ENCODE measurements at regions not wholly inside any gene's neighbourhood (a gene's known extent, or its start where the extent isn't known, plus 50 kb on each side); places are given as distances from the start of the nearest gene placed in this dataset.
"Not testable (repeated sequence)": the region's sequence is repeated elsewhere in the genome, so short reads cannot be mapped to it uniquely, and the experiment has no call there.

DNA sequence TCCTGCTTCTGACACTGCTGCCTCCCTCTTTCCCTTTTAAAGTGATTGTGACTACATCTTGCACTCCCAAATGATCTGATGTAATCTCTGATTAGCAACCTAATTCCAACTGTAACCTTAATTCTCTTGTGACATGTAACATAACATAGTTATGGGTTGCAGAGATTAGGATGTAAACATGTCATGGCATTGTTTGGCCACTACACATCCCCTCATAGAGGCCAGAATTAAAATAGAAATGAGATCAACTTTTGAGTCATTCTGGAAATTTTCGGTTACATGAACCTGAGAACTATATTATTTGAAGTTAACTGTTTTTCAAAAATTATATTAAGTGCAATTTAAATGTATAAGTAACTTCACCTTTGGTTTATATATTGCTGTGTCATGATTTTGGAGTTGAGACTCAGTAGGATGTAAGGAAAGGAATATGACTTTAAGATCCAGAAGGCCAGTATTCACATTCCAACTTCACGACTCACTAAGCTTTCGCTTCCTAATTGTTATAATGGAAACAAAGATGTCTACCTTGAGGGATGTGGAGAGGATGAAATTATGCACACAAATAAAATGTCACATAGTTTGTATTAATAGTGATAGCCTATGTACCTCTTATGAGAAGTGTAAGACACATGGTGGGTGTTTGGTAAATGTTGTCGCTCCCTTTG is 611.9 kb upstream of the MAP3K7 start:
- no peak for DNase-seq (ENCODE audit: low read depth)

DNA sequence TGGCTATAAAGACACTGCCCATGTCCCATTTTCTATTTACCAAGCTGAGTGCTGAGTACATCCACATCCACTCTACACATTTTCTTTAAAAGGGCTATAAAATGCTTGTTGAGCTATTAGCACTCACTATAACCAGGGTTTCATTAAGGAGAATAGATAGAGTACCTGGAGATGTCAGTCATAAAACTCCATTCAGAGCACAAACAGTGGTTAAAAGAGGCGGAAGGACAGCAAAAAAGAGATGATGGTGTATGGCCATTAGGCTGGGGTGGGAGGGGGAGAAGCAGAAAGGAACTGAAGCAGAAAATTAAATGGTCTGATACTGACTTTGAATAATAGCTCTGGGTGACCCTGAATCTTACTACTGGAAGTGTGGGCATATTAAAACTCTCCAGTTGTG is 609.9 kb upstream of the MAP3K7 start:
- DNase-seq (ENCODE audit: low read depth) = no peak

DNA sequence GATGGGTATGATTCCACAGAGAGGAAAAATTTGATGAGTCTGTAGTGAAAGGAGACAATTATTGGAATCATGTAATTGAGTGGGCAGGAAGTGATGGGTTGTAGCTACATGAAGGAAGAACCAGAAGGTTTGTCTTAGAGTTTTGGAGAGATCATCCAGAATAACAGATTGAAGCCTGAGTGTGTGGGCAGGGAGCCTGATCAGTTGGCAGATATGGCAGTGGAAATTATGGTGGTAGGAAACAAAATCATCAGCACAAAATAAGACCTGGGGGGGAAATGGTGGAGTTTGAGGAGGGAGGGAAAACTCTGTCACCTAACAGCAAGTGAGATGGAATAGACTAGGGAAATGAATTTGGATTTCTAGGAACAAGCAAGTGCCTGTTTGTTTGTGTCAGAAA is 606.6 kb upstream of the MAP3K7 start:
- DNase-seq (ENCODE audit: low read depth) = no peak

DNA sequence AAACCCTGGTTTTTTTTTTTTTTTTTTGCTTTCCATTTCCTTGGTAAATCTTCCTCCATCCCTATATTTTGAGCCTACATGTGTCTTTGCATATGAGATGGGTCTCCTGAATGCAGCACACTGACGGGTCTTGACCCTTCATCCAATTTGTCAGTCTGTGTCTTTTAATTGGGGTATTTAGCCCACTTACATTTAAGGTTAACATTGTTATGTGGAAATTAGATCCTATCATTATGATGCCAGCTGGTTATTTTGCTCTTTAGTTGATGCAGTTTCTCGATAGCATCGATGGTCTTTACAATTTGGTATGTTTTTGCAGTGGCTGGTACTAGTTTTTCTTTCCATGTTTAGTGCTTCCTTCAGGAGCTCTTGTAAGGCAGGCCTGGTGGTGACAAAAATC is 603.2 kb upstream of the MAP3K7 start:
- DNase-seq (ENCODE audit: low read depth) = not testable (repeated sequence)

DNA sequence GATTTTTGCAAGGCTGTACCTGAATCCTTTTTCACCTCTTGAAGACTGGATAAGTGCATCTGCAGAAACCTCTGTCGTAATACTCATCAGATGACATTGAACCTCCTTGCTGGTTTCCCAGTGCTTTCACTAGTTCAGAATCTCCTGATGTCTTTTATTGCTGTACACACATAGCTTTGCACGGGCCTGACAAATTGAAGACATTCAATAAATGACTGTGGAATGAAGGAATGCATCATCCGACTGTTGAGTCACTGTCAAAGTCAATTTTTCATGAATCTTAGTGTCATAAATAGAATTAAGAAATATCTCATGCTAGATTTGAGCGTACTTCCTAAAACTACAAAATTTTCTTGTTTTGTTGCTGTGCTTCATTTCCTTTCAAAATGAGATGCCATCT is 598.2 kb upstream of the MAP3K7 start:
- no peak for DNase-seq (ENCODE audit: low read depth)

DNA sequence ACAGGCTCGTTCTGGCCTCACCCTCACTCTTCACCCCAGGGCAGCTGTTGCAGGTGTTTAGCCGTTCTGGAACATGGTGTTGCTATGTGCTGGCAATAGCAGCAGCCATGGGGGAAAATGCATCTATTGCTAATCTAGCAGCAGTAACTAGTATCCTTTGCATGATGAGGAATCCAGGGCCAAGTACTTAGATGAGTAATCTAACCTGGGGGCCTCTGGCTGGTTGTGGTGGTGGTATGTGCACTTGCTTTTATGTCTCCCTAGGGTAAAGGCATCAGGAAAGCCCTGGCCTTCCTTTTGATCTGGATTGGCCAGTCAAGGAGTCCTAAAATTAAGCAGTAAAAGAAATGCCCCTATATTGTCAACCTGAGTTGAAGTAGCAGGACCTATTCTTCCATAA is 594.5 kb upstream of the MAP3K7 start:
- no peak for DNase-seq (ENCODE audit: low read depth)

DNA sequence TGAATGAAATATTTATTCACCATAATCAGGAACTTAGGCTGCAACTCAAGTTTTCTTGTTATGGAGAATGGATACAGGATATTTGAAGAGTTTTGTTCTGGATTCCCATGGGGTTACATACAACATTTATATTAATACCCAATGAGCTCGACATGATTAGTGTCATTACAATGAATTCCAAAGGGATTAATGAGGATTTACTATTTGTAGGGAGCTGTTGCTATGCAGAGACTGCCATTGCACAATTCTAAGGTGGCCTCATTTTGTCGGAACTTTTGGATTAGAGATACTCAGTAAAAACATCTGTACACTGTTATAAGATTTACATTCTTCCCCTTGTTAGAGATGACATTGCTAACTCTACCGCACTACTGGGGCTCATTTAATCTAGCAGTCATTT is 586.8 kb upstream of the MAP3K7 start:
- DNase-seq (ENCODE audit: low read depth) = no peak

DNA sequence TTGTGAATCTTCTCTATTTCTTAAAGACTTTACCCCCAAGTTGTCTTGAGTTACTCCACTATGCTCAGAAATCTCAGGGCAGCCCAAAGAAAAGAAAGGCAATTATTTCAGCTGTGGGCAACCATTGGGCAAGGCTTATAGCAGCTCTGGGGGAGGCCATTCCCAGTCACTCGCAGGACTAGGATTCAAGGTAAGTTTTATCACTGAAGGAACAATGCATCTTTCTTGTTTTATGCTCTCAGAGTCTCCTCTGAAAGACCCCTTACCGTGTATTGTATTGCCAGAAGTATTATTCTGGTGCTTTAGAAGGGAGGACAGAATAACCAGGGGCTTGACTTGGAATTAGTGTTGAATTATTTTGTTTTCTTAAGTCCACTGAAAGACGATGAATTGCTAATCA is 586.3 kb upstream of the MAP3K7 start:
- no peak for DNase-seq (ENCODE audit: low read depth)

DNA sequence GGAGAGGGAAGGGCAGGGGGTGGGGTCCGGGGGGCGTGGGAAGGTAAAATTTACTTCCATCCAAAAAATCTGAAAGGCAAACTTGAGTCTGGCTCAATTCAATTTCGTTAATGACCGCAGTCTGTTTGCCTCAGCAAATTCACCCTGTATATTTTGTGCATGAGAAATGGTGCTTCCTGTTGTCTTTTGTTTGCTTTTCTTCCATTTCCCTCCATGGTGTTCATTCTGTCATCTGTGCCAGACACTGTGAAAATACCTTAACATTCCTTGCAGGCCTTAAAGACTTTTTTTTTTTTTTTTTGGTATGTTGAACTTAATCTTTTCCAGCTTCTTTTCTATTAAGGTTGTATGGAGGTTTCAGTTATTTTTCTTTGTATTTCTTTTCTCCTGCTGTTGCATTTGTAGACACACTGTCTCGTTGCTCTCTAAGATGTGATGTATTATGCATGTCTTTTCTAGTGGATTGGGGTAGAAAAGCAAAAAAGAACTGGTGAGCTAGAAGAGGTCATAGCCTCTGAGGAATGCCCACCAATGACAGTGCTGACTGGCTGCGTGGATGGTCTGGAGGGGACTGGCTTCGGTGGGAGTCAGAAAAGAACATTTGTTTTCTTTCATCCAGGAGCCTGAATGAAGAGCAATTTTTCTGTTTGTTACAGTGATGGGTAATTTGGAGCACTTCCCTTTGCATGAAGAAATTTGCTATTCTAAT is 585.0 kb upstream of the MAP3K7 start:
- DNase-seq (ENCODE audit: low read depth) = no peak

DNA sequence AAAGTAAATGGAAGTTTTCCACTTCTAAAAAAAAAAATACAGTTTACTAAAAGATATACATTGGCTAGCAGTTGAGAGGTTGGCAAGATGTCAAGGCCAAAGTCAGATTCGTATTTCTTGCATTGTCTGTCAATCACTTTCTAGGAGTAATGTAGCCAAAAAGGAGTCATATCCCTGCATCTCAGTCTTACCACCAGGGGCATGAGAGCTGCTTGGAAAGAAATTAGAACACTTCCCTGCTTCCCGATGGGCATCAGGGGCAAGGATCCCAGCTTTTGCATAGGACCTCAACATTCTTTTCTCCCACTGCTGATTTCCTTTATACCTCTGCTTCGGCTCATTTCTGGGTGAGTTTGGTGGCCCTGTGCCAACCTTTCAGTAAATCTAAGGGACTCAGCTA is 581.0 kb upstream of the MAP3K7 start:
- no peak for DNase-seq (ENCODE audit: low read depth)

DNA sequence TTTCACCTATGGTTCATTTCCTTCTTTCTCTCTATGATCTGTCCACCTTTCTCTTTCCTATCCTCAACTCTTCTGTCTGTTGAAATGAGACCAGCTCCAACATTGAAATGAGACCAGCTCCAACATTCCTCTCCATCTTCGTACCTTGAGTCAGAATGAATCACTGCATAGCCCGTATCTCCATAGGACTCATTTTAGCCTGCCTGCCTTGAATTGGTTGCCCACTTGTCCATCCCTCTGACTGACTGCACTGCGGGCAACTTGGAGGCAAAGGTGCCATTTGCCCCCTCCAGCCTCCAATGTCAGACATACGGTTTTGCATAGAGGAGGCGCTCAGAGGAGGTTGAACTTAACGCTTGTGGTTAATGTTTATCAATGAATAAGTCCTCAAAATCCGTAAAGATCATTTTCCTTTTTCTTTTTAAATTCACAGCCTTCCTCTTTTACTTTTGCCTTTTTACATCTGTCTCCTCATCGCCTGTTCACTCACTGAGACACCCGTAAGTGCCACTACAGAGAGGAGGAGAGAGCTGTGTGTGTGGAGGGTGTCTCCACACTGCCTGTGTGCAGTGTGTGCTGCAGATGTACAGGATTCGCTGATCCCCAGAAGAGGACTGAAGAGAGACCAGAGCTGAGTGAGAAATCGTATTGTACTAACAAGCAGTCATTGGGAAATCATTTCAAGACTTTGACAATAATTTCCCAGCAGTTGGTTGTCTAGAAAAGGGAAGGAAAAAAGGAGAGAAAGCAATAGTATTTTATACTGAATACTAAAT is 579.6 kb upstream of the MAP3K7 start:
- no peak for DNase-seq (ENCODE audit: low read depth)

DNA sequence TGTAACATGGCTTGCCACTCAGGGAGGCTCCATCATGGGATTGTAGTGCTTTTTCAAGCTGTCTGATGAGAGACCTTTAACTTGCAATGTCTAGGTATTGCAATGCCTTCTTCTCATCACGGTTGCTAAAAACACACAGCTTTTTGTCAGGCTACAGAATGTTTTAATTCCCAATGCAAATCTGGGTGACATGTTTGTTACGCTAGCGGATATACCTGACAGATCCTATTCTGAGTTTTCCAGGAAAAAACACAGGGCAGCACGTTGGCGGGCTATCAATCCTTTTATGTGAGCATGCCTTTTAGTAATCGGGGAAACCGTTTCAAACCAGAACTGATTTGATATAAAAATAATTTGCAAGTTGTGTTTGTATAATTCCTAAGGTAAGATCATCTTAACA is 577.2 kb upstream of the MAP3K7 start:
- DNase-seq (ENCODE audit: low read depth) = no peak

DNA sequence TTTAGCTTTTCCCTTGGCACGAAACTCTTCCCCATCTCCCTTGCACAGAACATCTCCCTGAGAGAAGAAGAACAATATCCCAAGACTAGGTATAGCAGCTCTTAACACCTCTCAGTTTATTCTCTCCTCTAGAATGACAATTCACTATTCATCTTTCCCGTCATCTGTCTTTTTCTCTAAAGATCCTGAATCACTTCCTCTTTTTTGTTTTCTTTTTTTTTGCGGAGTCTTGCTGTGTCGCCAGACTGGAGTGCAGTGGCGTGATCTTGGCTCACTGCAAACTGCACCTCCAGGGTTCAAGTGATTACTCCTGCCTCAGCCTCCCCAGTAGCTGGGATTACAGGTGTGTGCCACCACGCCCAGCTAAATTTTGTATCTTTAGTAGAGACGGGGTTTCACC is 574.4 kb upstream of the MAP3K7 start:
- no peak for DNase-seq (ENCODE audit: low read depth)

DNA sequence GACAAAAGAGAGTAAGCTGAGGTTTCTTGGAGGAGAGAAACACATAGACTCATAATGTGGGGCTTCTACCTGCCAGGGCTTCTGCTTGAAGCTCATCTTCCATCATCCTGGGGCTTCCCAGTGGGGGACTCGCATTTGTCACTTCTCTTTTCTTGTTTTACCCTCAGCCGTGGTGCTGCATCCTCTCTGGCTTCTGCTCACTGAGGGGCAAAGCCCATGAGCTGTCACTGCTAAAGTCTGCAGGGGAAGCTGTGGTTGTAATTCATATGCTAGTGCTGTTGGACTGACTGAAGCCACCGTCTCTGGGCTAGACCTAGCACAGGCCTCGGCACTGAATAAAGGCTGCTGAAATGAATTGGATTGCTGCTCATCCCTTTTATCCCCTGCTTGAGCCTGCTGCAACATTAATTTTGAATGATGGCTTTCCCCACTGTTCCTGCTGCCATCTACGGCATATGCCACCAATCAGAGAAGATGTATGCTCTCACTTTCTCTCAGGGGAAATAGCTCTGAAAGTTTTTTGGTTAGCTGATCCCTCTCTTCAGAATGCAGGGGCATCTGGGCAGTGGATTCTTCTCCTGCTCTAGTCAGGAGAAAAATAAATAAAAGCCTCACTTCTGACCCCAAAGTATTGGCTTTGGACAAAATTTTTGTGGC is 568.4 kb upstream of the MAP3K7 start:
- DNase-seq (ENCODE audit: low read depth) = no peak

DNA sequence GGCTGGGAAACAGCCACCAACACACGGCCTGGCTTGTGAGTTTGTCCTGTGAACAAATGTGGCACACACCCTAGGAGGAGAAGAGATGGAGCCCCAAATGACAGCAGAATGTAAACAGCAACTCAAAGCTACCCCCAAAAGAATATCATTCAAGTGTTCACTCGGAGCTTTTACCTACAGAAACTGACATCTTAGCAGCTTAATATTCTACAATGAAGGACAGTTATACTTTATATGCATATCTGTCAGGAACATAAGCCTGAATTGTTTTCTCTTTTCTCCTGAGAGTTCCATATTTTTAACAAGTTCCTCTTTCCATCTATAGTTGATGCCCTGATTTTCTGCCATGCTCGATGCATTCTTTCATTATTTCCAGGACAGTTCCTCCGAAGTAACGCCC is 566.0 kb upstream of the MAP3K7 start:
- no peak for DNase-seq (ENCODE audit: low read depth)

DNA sequence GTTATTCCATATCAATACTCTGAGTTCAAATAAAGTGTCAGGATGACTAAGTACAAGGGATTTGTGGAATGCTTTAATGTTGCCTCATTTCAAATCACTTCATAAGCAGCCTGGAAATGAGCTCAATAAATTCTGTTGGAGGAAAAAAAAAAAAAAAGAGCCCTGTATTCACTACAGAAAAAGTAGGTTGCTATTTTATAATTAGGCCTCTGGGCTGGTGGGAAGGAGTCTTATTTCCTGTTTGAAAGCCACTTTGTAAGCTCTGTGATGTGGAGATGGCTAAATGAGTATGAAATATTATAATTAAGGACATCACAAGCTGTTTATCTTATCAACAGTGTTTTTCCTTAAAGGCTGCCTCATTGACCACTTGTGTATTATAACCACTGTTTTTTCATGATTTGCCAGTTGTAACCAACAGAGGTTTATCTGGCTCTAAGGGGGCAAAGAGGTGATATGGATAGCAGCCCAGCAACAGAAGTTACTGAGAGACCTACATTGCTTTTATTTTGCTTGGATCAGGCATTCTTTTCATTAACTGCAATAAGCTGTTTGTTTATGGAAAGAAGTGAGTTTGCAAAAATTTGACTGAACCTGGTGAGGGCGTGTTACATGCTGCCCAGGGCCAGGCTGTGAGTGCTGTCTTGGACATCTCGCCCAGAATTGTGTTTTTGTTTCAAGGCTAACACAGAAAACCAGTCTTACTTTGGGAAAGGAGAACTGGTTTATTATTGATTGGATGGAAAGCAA is 563.3 kb upstream of the MAP3K7 start:
- peak; percentile 10 for DNase-seq (ENCODE audit: low read depth)

DNA sequence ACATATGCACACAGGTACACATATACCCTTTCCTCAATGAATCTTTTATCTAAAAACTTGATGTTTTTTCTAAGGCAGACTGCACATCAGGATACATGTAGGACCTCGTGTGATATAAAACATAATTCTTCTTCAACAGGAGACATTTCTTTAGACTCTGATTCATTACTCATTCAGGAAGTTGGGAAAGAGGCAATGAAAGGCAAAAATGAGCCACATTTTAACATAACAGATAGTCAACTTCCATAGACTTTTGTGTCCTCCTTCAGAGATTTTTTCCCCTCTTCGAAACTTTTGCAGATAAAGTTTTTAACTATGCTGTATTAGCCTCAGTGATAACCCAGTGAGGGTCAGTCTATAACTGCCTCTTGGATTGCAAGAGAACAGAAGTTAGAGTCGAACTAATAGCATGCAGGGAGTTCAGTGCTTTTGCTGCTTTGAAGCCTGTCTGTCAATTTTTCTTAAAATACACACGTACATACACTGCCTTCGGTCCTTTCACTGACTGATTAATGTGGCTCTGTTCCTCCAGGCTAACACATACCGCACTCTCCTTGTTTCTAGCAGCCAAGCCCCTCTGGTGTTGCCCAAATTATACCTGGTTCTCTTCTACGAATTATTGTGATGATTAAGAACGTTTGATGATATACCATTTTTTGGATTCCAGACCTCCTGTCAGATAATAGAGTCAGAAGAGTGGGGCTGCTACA is 562.5 kb upstream of the MAP3K7 start:
- no peak for DNase-seq (ENCODE audit: low read depth)

DNA sequence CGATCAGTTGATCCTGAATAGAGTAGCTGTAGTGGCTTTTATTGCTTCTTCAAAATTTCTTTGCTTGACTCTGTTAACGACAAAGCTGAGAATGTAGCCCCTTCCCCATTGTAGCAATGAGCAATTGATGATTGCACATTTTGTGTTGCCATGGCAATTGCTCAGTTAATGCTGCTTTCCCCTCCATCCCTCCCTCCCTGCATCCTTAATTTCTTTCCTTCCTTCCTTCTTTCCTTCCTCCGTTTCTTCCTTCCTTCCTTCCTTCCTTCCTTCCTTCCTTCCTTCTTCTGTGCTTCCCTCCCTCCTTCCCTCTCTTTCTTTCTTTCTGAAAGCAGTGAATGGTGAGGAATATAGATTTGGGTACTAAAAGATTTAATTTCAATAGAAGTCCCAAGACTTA is 557.3 kb upstream of the MAP3K7 start:
- DNase-seq (ENCODE audit: low read depth) = no peak

DNA sequence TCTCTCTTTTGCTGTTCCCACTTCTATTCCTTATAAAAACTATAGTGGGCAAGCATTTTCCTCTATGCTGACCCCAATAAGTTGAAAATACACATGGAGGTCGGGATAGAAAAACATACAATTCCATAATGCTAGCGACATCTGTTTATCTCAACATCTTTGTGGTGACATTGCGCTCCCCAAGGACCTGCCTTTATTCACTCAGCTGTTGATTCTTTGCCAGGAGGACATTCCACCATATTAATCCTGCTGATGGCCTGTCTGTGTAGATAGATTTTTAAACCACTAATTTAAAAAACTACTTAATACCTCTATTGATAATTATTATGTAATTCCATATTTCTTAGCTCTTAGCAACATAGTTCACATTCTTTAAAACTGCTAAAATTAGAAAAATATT is 555.3 kb upstream of the MAP3K7 start:
- DNase-seq (ENCODE audit: low read depth) = no peak

DNA sequence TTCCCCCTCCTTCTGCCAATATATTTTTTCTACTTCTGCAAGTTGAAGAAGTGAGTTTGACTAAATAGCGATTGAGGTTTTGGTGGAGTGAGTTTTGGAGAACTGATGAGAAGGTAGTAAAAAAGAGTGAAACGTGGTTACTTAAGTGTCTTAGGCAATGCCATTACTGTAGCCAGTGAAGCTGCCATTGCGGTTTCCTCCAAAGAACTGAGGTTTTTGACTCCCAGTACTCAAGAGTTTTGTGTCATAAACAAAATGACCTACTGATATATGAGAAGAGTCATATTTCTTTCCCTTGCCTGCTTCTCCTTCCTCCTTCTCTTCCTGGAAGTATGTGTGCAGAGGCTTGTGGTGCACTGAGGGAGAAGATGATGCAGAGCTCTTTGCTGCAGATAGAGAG is 554.5 kb upstream of the MAP3K7 start:
- DNase-seq (ENCODE audit: low read depth) = no peak

DNA sequence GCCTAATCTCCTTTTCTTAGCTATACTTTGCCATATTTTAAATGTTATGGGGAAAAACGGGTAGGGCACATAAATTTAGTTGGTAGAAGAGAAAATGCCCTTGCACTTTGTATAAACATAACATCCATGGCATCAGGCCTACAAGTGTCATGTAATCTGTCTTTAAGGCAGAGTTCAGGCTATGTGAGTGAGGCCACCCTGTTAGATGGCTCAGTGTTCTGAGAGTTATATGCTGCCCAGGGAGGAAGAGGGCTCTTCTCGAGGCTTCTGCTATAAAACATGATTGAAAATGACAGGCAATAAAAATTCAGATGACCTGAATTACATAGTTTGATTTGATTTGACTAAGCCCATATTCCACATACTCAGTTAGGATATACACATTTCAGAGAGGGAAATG is 553.6 kb upstream of the MAP3K7 start:
- DNase-seq (ENCODE audit: low read depth) = no peak

Data from RPMI7951 (cell line).